Ishikawa (cell line): ENCODE measurements at regions not wholly inside any gene's neighbourhood (a gene's known extent, or its start where the extent isn't known, plus 50 kb on each side); places are given as distances from the start of the nearest gene placed in this dataset.

ENCODE experiments used
- CEBPB ChIP-seq: IDR thresholded peaks from 2 replicates; pipeline ENCODE4 v1.6.1; 2012
- CREB1 ChIP-seq: IDR thresholded peaks from 2 replicates; pipeline ENCODE4 v1.6.1; 2012; ENCODE audit warnings: low read depth
- EGR1 ChIP-seq: IDR thresholded peaks from 2 replicates; pipeline ENCODE4 v1.6.1; 2012
- EP300 ChIP-seq: IDR thresholded peaks from 2 replicates; pipeline ENCODE4 v1.6.1; 2012; ENCODE audit warnings: borderline replicate concordance
- FOXM1 ChIP-seq: IDR thresholded peaks from 2 replicates; pipeline ENCODE4 v1.6.1; 2012; ENCODE audit warnings: low read depth, borderline replicate concordance
- NFIC ChIP-seq: IDR thresholded peaks from 2 replicates; pipeline ENCODE4 v1.6.1; 2012
- RAD21 ChIP-seq: IDR thresholded peaks from 2 replicates; pipeline ENCODE4 v1.6.1; 2012; ENCODE audit warnings: low read depth
- TAF1 ChIP-seq: IDR thresholded peaks from 2 replicates; pipeline ENCODE4 v1.6.1; 2012; ENCODE audit warnings: low read depth, mild to moderate bottlenecking
- TCF12 ChIP-seq: IDR thresholded peaks from 2 replicates; pipeline ENCODE4 v1.6.1; 2012; ENCODE audit warnings: low read depth
- TEAD4 ChIP-seq: IDR thresholded peaks from 2 replicates; pipeline ENCODE4 v1.6.1; 2012
- YY1 ChIP-seq: IDR thresholded peaks from 2 replicates; pipeline ENCODE4 v1.6.1; 2012; ENCODE audit warnings: low read depth
- ZBTB7A ChIP-seq: IDR thresholded peaks from 2 replicates; pipeline ENCODE4 v1.6.1; 2012; ENCODE audit warnings: low read depth
- TF ChIP-seq, protein P1 (sequence below): IDR thresholded peaks from 2 replicates; pipeline ENCODE4 v1.6.1; 2012
- TF ChIP-seq, protein P2 (sequence below): IDR thresholded peaks from 2 replicates; pipeline ENCODE4 v1.6.1; 2012; ENCODE audit warnings: low read depth, mild to moderate bottlenecking
- TF ChIP-seq, protein P3 (sequence below): IDR thresholded peaks from 2 replicates; pipeline ENCODE4 v1.6.1; 2012

DNA sequence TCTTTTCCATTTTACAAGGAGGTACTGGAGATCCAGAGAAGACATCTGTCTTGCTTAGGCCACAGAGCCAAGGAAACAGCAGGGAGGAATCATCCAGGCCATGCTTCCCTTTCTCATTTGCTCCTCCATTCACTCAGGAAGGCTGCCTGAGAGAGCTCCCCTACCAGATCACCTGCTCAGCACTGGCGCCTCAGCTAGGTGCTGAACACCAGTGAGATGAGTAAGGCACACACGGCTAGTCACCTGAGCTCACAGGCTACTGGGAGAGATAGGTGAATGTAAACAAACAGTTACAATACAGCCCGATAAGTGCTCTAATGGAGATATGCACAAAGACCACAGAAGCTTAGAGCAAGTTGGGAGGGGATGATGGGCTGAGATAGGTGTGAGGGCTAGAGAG, 149.8 kb upstream of the ARHGEF9 start:
- TF ChIP-seq EP300: no peak
- TF ChIP-seq NFIC: no peak
- TF ChIP-seq EGR1: no peak
- TF ChIP-seq TCF12: no peak
- TF ChIP-seq, protein P1, sequence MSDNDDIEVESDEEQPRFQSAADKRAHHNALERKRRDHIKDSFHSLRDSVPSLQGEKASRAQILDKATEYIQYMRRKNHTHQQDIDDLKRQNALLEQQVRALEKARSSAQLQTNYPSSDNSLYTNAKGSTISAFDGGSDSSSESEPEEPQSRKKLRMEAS: no peak
- TF ChIP-seq, protein P2, sequence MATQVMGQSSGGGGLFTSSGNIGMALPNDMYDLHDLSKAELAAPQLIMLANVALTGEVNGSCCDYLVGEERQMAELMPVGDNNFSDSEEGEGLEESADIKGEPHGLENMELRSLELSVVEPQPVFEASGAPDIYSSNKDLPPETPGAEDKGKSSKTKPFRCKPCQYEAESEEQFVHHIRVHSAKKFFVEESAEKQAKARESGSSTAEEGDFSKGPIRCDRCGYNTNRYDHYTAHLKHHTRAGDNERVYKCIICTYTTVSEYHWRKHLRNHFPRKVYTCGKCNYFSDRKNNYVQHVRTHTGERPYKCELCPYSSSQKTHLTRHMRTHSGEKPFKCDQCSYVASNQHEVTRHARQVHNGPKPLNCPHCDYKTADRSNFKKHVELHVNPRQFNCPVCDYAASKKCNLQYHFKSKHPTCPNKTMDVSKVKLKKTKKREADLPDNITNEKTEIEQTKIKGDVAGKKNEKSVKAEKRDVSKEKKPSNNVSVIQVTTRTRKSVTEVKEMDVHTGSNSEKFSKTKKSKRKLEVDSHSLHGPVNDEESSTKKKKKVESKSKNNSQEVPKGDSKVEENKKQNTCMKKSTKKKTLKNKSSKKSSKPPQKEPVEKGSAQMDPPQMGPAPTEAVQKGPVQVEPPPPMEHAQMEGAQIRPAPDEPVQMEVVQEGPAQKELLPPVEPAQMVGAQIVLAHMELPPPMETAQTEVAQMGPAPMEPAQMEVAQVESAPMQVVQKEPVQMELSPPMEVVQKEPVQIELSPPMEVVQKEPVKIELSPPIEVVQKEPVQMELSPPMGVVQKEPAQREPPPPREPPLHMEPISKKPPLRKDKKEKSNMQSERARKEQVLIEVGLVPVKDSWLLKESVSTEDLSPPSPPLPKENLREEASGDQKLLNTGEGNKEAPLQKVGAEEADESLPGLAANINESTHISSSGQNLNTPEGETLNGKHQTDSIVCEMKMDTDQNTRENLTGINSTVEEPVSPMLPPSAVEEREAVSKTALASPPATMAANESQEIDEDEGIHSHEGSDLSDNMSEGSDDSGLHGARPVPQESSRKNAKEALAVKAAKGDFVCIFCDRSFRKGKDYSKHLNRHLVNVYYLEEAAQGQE: no peak
- no peak for TF ChIP-seq RAD21
- TF ChIP-seq YY1: no peak
- TF ChIP-seq FOXM1: no peak
- TF ChIP-seq ZBTB7A: no peak
- TF ChIP-seq CEBPB: no peak
- TF ChIP-seq CREB1: no peak

DNA sequence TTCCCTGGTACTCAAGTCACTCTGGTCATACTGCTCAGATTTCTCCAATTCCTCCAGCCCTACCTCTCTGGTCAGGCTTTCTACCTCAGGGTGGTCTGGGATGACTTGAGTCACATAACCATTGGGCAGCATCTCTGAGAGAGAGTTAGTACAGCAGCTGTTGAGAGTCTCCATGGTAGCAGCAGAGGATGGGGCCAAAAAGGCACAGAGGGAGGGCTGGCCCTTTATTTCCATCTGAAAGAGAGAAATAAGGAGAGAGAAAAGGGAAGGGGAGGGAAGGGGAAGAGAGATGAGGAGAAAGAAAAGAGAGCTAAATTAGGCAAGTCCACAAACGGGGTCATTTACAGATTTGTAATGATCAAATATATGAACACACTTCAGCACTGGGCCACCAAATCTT, 149.1 kb upstream of the ARHGEF9 start:
- TF ChIP-seq EGR1: no peak
- TF ChIP-seq YY1: no peak
- no peak for TF ChIP-seq CREB1
- no peak for TF ChIP-seq CEBPB
- TF ChIP-seq, protein P1: no peak
- TF ChIP-seq EP300: no peak
- TF ChIP-seq, protein P3, sequence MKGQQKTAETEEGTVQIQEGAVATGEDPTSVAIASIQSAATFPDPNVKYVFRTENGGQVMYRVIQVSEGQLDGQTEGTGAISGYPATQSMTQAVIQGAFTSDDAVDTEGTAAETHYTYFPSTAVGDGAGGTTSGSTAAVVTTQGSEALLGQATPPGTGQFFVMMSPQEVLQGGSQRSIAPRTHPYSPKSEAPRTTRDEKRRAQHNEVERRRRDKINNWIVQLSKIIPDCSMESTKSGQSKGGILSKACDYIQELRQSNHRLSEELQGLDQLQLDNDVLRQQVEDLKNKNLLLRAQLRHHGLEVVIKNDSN: no peak
- no peak for TF ChIP-seq FOXM1
- TF ChIP-seq RAD21: no peak
- TF ChIP-seq NFIC: no peak
- no peak for TF ChIP-seq TEAD4
- no peak for TF ChIP-seq TAF1
- TF ChIP-seq, protein P2: no peak
- TF ChIP-seq TCF12: no peak

DNA sequence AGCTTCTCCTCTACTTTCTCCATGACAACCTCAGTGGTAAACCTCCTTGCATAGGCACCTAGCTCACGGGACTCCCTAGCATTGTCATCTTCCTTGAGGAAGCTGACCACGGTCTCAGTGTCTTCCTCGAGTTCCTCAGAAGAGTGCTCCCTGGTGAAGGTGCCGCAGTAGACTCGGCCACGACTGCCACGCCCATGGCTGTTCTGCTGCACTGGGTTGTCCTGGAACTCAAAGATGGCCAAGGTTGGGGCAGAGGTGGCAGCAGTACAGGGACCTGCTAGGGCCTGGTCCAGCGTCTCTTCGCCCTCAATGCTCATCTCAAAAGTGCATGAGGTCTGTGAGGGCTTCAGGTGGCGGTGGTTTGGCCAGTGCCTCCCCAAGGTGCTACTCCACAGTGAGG, 147.9 kb upstream of the ARHGEF9 start:
- TF ChIP-seq EGR1 (no peak), NFIC (no peak), TEAD4 (no peak), FOXM1 (no peak), YY1 (no peak), CEBPB (no peak), TAF1 (no peak), TCF12 (no peak), RAD21 (no peak), EP300 (no peak), ZBTB7A (no peak), CREB1 (no peak)
- TF ChIP-seq, protein P1: no peak
- TF ChIP-seq, protein P3: no peak
- TF ChIP-seq, protein P2: no peak

DNA sequence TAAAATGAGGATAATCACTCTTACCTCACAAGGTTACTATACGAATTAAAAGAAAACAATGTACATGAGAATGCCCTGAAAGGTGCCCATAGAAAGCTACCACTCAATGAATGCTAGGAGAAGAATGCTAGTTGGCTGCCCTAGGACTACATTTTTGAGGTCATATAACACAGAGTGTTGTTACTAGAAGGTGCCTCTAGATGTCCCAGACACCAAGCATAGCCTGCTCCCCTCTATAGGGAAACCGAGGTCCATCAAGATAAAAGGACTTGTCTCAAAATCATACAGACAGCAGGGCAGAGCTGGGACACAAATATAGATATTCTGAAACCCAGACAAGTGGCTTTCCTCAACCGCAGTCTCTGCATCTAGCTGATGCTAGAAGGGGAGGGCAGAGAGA, 147.0 kb upstream of the ARHGEF9 start:
- no peak for TF ChIP-seq NFIC
- no peak for TF ChIP-seq CEBPB
- TF ChIP-seq YY1: no peak
- no peak for TF ChIP-seq TAF1
- TF ChIP-seq TCF12: no peak
- no peak for TF ChIP-seq RAD21
- no peak for TF ChIP-seq FOXM1
- TF ChIP-seq, protein P2: no peak
- no peak for TF ChIP-seq ZBTB7A
- TF ChIP-seq, protein P1: no peak
- TF ChIP-seq, protein P3: no peak
- TF ChIP-seq EGR1: no peak
- TF ChIP-seq CREB1: no peak
- no peak for TF ChIP-seq EP300
- no peak for TF ChIP-seq TEAD4
